H1 (cell line): ENCODE measurements at regions not wholly inside any gene's neighbourhood (a gene's known extent, or its start where the extent isn't known, plus 50 kb on each side); places are given as distances from the start of the nearest gene placed in this dataset.

Experiments
- CTCF ChIA-PET: fragments of 300-600 bp; sonication (Branson Sonifier 250); formaldehyde crosslinking; loops from one replicate; lab custom pipeline; 2021; ENCODE audit not compliant: partially characterized antibody; lab: Charles Lee
- POLR2A ChIA-PET: fragments of 300-600 bp; sonication (Branson Sonifier 250); formaldehyde crosslinking; loops from one replicate; lab custom pipeline; 2021; ENCODE audit warnings: inconsistent platforms; ENCODE audit not compliant: partially characterized antibody; lab: Charles Lee
- DNase-seq, 2 experiments: peaks; one replicate each; pipeline versions ENCODE4 v3.0.0 to v3.0.0-alpha.2; 2010 to 2022; ENCODE audit warnings: low spot score in 2 of 2, low read depth in 1 of 2, mixed read lengths in 1 of 2
- FAIRE-seq: peaks from 2 replicates; lab custom pipeline; 2011; peaks lifted over from hg19 to GRCh38; lab: Jason Lieb, UNC
- H2AFZ ChIP-seq: 2 replicates; pipeline ENCODE4 v1.8.1; 2012; ENCODE audit warnings: low read length, inconsistent platforms
- H2AK5ac ChIP-seq: 2 replicates; pipeline ENCODE4 v1.6.1; 2013; ENCODE audit warnings: low read depth, low read length
- H2BK120ac ChIP-seq: replicated peaks from 2 replicates; pipeline ENCODE3; 2013; ENCODE audit warnings: low read depth, low read length, inconsistent platforms
- H2BK12ac ChIP-seq: 2 replicates; pipeline ENCODE4 v1.6.1; 2013; ENCODE audit warnings: low read depth, low read length
- H2BK15ac ChIP-seq: 2 replicates; pipeline ENCODE4 v1.6.1; 2013; ENCODE audit warnings: low read length
- H2BK20ac ChIP-seq: 2 replicates; pipeline ENCODE4 v1.6.1; 2013; ENCODE audit warnings: low read length
- H2BK5ac ChIP-seq: 2 replicates; pipeline ENCODE4 v1.6.1; 2013; ENCODE audit warnings: low read depth, low read length
- H3K14ac ChIP-seq: 2 replicates; pipeline ENCODE4 v1.6.1; 2013; ENCODE audit warnings: inconsistent platforms; ENCODE audit not compliant: insufficient read length
- H3K18ac ChIP-seq: 2 replicates; pipeline ENCODE4 v1.6.1; 2013; ENCODE audit warnings: low read length; ENCODE audit errors: extremely low read depth
- H3K23ac ChIP-seq: 2 replicates; pipeline ENCODE4 v1.6.1; 2013; ENCODE audit warnings: inconsistent platforms; ENCODE audit not compliant: insufficient read length
- H3K23me2 ChIP-seq: 2 replicates; pipeline ENCODE4 v1.6.1; 2013; ENCODE audit warnings: low read depth, low read length
- H3K27ac ChIP-seq: 2 replicates; pipeline ENCODE4 v1.6.1; 2011; ENCODE audit warnings: low read depth, low read length, inconsistent platforms
- H3K27me3 ChIP-seq, 4 experiments: replicated peaks in 1 of 4; 1 replicate in 1 of 4; 2 replicates in 3 of 4; pipeline versions ENCODE4 v1.6.1 to v1.8.1; 2011 to 2013; ENCODE audit warnings: low read length in 3 of 4, mild to moderate bottlenecking in 3 of 4, inconsistent platforms in 2 of 4, mixed read lengths in 2 of 4, moderate library complexity in 1 of 4; ENCODE audit not compliant: control insufficient read depth in 3 of 4, insufficient read depth in 3 of 4; ENCODE audit errors: extremely low read depth in 1 of 4
- H3K36me3 ChIP-seq, 4 experiments: 2 replicates each; pipeline versions ENCODE4 v1.6.1 to v1.8.1; 2011 to 2013; ENCODE audit warnings: mild to moderate bottlenecking in 4 of 4, low read length in 3 of 4, moderate library complexity in 2 of 4, control low read depth in 1 of 4, inconsistent platforms in 1 of 4; ENCODE audit not compliant: insufficient read depth in 4 of 4, control insufficient read depth in 2 of 4
- H3K4ac ChIP-seq: replicated peaks from 2 replicates; pipeline ENCODE3; 2013; ENCODE audit warnings: low read length, low read depth, mixed read lengths, inconsistent platforms; ENCODE audit not compliant: insufficient read length
- H3K4me1 ChIP-seq, 4 experiments: replicated peaks in 1 of 4; 1 replicate in 1 of 4; 2 replicates in 3 of 4; pipeline versions ENCODE4 v1.6.1 to v1.8.1; 2011 to 2013; ENCODE audit warnings: low read length in 3 of 4, inconsistent platforms in 2 of 4, mixed read lengths in 1 of 4; ENCODE audit not compliant: insufficient read depth in 4 of 4, control insufficient read depth in 3 of 4
- H3K4me2 ChIP-seq, 2 experiments: 2 replicates each; pipeline versions ENCODE4 v1.6.1 to v1.8.1; 2011 to 2013; ENCODE audit warnings: low read depth in 2 of 2, low read length in 2 of 2, control low read depth in 1 of 2, inconsistent platforms in 1 of 2, mild to moderate bottlenecking in 1 of 2; ENCODE audit not compliant: insufficient read depth in 1 of 2
- H3K4me3 ChIP-seq, 4 experiments: fragments of 200-600, 300-600 bp in 1 of 4; sonication (generic), shearing (Covaris generic), sonication (Bioruptor Twin) in 1 of 4; 2 replicates each; pipeline versions ENCODE4 v1.5.1 to v1.8.1; 2011 to 2016; ENCODE audit warnings: low read length in 4 of 4, low read depth in 3 of 4, control low read depth in 2 of 4, inconsistent platforms in 2 of 4, mild to moderate bottlenecking in 2 of 4, mixed read lengths in 1 of 4, moderate library complexity in 1 of 4; ENCODE audit not compliant: insufficient read depth in 2 of 4; ENCODE audit errors: extremely low read depth in 1 of 4
- H3K56ac ChIP-seq: replicated peaks from 2 replicates; pipeline ENCODE3; 2013; ENCODE audit warnings: low read depth, mild to moderate bottlenecking, mixed read lengths, low read length, inconsistent platforms; ENCODE audit not compliant: insufficient read length
- H3K79me1 ChIP-seq: 2 replicates; pipeline ENCODE4 v1.6.1; 2013; ENCODE audit warnings: low read depth, low read length, control low read depth
- H3K79me2 ChIP-seq, 2 experiments: 2 replicates each; pipeline versions ENCODE4 v1.6.1 to v1.8.1; 2012 to 2013; ENCODE audit warnings: low read length in 2 of 2, mild to moderate bottlenecking in 2 of 2, inconsistent platforms in 1 of 2; ENCODE audit not compliant: insufficient read depth in 2 of 2, control insufficient read depth in 1 of 2
- H3K9ac ChIP-seq, 4 experiments: replicated peaks in 1 of 4; 1 replicate in 1 of 4; 2 replicates in 3 of 4; pipeline versions ENCODE4 v1.6.1 to v1.8.1; 2011 to 2013; ENCODE audit warnings: low read depth in 3 of 4, low read length in 3 of 4, control low read depth in 2 of 4, mild to moderate bottlenecking in 2 of 4, moderate library complexity in 2 of 4, inconsistent platforms in 1 of 4; ENCODE audit errors: extremely low read depth in 1 of 4
- H3K9me3 ChIP-seq, 2 experiments: 2 replicates each; pipeline versions ENCODE4 v1.6.1 to v1.8.1; 2012 to 2013; ENCODE audit warnings: mild to moderate bottlenecking in 2 of 2, moderate library complexity in 2 of 2, control low read depth in 1 of 2, inconsistent platforms in 1 of 2, low read depth in 1 of 2, low read length in 1 of 2, mixed read lengths in 1 of 2; ENCODE audit not compliant: insufficient read depth in 2 of 2
- H4K20me1 ChIP-seq, 2 experiments: replicated peaks in 1 of 2; 2 replicates each; pipeline versions ENCODE3 to v1.8.1; 2011 to 2013; ENCODE audit warnings: inconsistent platforms in 2 of 2, low read length in 2 of 2, mild to moderate bottlenecking in 1 of 2; ENCODE audit not compliant: insufficient read depth in 2 of 2, control insufficient read depth in 1 of 2
- H4K5ac ChIP-seq: 2 replicates; pipeline ENCODE4 v1.6.1; 2013; ENCODE audit warnings: low read length, low read depth, mixed read lengths, inconsistent platforms; ENCODE audit not compliant: insufficient read length
- H4K8ac ChIP-seq: 2 replicates; pipeline ENCODE4 v1.8.0; 2013; ENCODE audit warnings: mild to moderate bottlenecking, moderate library complexity, low read length, inconsistent platforms; ENCODE audit not compliant: insufficient read depth; ENCODE audit errors: extremely low read depth
- H4K91ac ChIP-seq: replicated peaks from 2 replicates; pipeline ENCODE3; 2013; ENCODE audit warnings: low read length, mixed read lengths, inconsistent platforms; ENCODE audit not compliant: insufficient read length
- BACH1 ChIP-seq: IDR thresholded peaks from 2 replicates; pipeline ENCODE4 v1.6.1; 2012; ENCODE audit warnings: low read length, improper control_type of control experiment
- CTCF ChIP-seq, 3 experiments: IDR thresholded peaks; 1 replicate in 2 of 3; 2 replicates in 1 of 3; pipeline versions ENCODE4 v1.5.1 to v1.6.1; 2011; ENCODE audit warnings: low read length in 3 of 3, mild to moderate bottlenecking in 3 of 3, inconsistent platforms in 2 of 3, low read depth in 1 of 3, moderate library complexity in 1 of 3; ENCODE audit not compliant: insufficient read depth in 1 of 3; ENCODE audit errors: control extremely low read depth in 1 of 3
- E2F6 ChIP-seq: IDR thresholded peaks from 2 replicates; pipeline ENCODE4 v1.6.1; 2012; ENCODE audit warnings: inconsistent platforms
- EGR1 ChIP-seq: IDR thresholded peaks from 2 replicates; pipeline ENCODE4 v1.6.1; 2011; ENCODE audit warnings: low read depth, low read length, borderline replicate concordance
- EZH2 ChIP-seq: fragments of 200-600 bp; sonication (generic); IDR thresholded peaks from 2 replicates; pipeline ENCODE4 v1.7.1; 2012; ENCODE audit warnings: low read depth, mild to moderate bottlenecking, moderate library complexity, low read length, inconsistent platforms; ENCODE audit not compliant: severe bottlenecking
- GTF2F1 ChIP-seq: IDR thresholded peaks from 2 replicates; pipeline ENCODE4 v1.6.1; 2012; ENCODE audit warnings: low read depth, low read length, improper control_type of control experiment, borderline replicate concordance
- KDM1A ChIP-seq: fragments of 200-600, 300-600 bp; sonication (generic); IDR thresholded peaks from 2 replicates; pipeline ENCODE4 v1.7.1; 2016; ENCODE audit warnings: mild to moderate bottlenecking, low read length, borderline replicate concordance
- MAX ChIP-seq: IDR thresholded peaks from 2 replicates; pipeline ENCODE4 v1.6.1; 2012; ENCODE audit warnings: inconsistent platforms
- NRF1 ChIP-seq: IDR thresholded peaks from 2 replicates; pipeline ENCODE4 v1.6.1; 2011; ENCODE audit warnings: mild to moderate bottlenecking, low read depth, low read length, improper control_type of control experiment
- POU5F1 ChIP-seq: IDR thresholded peaks from 2 replicates; pipeline ENCODE4 v1.6.1; 2011; ENCODE audit warnings: low read depth, mild to moderate bottlenecking, low read length, moderate library complexity
- RFX5 ChIP-seq: IDR thresholded peaks from 2 replicates; pipeline ENCODE4 v1.6.1; 2011; ENCODE audit warnings: low read depth, low read length, improper control_type of control experiment, borderline replicate concordance
- WGBS, 2 experiments: shearing (Covaris generic) in 1 of 2; methylation state at CpG; one replicate each; pipeline versions ENCODE4 v1.1.6 to v1.1.7; 2013 to 2015; ENCODE audit warnings: low lambda C conversion rate in 2 of 2, mixed read lengths in 2 of 2, inconsistent platforms in 1 of 2, low coverage in 1 of 2, missing lambda C conversion rate in 1 of 2; ENCODE audit not compliant: insufficient replicate concordance in 2 of 2, insufficient coverage in 1 of 2, insufficient read length in 1 of 2; ENCODE audit errors: extremely low coverage in 1 of 2, missing lambda C conversion rate in 1 of 2; 5-methylcytosine and 5-hydroxymethylcytosine counted together

GRCh38 chr7:25546306-25546705 lies 318.0 kb upstream of the NPVF start:
- Histone ChIP-seq H4K91ac (no peak overlapping the region), H3K4me2 (no peak overlapping the region), H3K27ac (no peak overlapping the region), H2BK12ac (no peak overlapping the region), H3K14ac (no peak overlapping the region), H2AK5ac (no peak overlapping the region), H2AFZ (no peak overlapping the region), H3K27me3 (no peaks in the 10 kb centered on the region), H3K18ac (no peak overlapping the region), H4K5ac (no peak overlapping the region), H3K23me2 (no peaks in the 10 kb centered on the region), H2BK20ac (no peak overlapping the region), H3K36me3 (no peaks in the 10 kb centered on the region), H3K9me3 (no peaks in the 10 kb centered on the region), H3K9ac (no peak overlapping the region), H2BK120ac (no peak overlapping the region), H4K20me1 (no peaks in the 10 kb centered on the region), H3K23ac (no peak overlapping the region), H3K79me2 (no peaks in the 10 kb centered on the region), H2BK5ac (no peak overlapping the region), H3K79me1 (no peaks in the 10 kb centered on the region), H3K4ac (no peak overlapping the region), H4K8ac (no peak overlapping the region), H3K56ac (no peak overlapping the region), H3K4me3 (no peak overlapping the region), H3K4me1 (no peaks in the 10 kb centered on the region; a peak in 1 of 7 replicates), H2BK15ac (no peak overlapping the region)
- 95% methylated on average over 6 of the region's 6 CpGs; no CpG with 5 or more reads in 1 of the 2 experiments for WGBS, 2 experiments
- FAIRE-seq (no peak), DNase-seq (no peak)
- ChIA-PET POLR2A (no interaction called here), CTCF (interaction anchor here (0.6 to 2.0 kb wide), 4 partner anchors 15 to 115 kb away, joined by 3 to 5 read pairs (median 4); no protein-coding TSS in a partner anchor)
- no peak for TF ChIP-seq EGR1
- TF ChIP-seq KDM1A = no peak
- TF ChIP-seq NRF1 = no peak
- TF ChIP-seq E2F6 = no peak
- TF ChIP-seq BACH1 = no peak
- no peak for TF ChIP-seq GTF2F1
- TF ChIP-seq POU5F1 = no peak
- TF ChIP-seq CTCF (IDR thresholded peaks at IDR 0.05; ENCODE audit: control extremely low read depth in 1 of 3, insufficient read depth in 1 of 3, low read depth in 1 of 3, low read length in 3 of 3) = no peak
- no peak for TF ChIP-seq MAX
- no peak for TF ChIP-seq RFX5
- TF ChIP-seq EZH2 = no peak
